Right renal pelvis (tissue), 4 donors: ENCODE measurements at regions not wholly inside any gene's neighbourhood (a gene's known extent, or its start where the extent isn't known, plus 50 kb on each side); places are given as distances from the start of the nearest gene placed in this dataset.

Experiments
- DNase-seq, 4 donors: peaks; one replicate each; pipeline ENCODE4 v3.0.0-alpha.2; 2013; ENCODE audit warnings: low read depth in 4 of 4, low spot score in 3 of 4, missing footprints in 1 of 4

DNA sequence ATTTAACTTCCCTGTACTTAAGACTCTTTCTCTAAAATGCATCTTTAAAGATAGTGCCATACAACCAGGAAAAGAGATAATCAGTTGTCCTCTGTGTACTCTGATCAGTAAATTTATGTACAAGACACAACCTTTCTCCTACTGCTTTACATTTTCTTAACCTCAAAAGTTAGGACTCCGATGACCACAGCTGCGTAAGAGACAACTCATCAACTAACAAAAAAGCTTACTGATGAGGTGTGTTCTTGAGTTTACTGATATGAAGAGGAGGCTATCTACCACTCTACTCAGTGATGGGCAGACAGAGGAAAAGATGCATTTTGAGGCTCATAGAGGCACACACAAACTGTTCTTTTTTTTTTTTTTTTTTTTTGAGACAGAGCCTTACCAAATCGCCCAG lies 71.4 kb upstream of the HIF1A start:
- DNase-seq = no peak

DNA sequence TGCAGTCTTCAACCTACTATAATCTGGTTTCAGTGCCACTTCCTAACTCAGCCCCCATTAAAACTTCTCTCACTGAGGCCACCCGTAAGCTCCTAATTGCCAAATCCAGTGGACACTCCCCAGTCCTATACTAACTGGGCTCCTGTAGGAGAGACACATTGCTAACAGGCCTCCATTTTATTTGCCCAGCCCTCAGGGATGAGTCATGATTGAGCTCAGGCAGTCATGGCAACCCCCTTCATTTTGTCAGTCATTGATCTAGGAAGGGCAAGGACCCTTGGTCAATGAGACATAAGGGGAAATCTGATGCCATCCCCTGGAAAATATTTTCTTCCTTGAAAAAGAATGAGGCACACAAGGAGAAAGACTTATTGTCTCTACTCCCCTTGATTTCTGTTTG lies 70.1 kb upstream of the HIF1A start:
- no peak for DNase-seq

DNA sequence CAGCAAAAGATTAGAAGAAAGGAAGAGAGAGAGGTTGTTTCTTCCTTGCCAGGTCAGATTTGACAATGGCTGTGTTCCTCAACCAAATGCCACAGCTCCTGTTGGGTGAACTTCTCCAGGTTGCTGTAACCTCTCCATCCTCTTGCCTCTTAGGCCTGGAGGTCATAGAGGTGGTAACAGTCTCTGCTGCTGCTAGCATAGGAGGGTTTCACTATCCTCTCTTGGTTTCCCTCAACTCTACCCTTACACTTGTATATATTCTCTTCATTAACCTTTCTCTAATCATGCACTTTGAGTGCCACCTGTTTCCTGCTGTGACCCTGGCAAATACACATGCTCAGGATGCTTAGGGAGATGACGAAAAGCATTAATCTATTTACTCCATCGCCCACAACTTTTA lies 67.7 kb upstream of the HIF1A start:
- DNase-seq = no peak

DNA sequence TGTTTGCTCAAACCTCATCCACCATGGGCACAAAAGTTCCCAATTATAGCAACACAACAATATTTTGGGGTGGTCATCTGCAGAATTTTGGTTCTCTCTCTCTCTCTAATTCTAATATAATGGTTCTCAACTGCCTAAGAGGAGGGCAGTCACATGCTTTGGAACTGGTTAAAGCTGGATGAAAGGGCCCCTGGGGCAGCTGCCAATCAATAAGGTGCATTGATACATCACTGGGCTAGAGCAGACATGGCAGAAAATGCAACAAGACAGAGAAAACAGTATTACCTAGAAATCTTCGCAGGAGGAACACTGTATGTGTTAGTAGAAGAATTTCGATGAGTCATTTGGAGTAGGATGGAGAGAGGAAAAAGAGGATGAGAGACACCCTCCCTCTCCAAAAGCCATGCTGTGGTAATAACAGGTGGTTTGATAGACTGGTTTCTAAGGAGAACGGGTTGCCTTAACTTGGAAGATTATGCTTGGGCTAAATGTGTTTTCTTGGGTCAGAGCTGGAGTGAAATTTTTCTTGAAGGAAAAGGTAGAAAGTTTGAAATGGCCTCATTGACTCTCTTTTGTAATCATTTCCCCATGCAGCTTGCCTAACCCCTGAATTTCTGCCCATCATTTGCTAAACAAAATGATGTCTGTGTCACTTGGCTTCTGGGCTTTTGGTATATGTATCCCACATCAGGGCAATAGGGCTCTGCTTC lies 67.1 kb upstream of the HIF1A start:
- no peak for DNase-seq

DNA sequence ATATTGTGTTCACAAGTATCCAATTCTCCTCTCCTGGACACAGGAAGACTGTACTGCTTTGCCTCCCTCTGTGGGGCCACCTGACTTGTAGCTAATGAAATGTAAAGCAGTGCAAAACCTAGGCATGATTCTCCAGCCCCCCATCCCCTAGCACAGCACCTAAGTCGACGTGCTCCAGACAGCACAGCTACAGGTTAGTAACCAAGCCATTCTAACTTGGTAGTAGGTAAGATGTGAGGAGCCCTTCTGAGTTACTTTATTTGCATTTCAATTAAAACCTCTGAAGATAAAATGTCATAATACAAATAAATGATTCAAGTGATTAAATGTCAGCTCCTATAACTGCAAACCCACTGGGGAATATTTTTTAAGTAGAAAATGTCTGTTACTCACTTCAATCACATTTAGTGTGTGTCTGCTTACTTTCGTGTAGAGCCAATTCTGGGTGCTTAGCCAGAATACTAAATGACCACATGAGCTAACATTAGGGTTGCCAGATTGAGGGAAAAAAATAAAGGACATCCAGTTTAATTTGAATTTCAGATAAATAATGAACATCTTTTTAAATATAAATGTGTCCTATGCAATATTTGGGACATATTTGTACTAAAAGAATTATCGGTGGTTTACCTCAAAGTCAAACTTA lies 64.8 kb upstream of the HIF1A start:
- no peak for DNase-seq

DNA sequence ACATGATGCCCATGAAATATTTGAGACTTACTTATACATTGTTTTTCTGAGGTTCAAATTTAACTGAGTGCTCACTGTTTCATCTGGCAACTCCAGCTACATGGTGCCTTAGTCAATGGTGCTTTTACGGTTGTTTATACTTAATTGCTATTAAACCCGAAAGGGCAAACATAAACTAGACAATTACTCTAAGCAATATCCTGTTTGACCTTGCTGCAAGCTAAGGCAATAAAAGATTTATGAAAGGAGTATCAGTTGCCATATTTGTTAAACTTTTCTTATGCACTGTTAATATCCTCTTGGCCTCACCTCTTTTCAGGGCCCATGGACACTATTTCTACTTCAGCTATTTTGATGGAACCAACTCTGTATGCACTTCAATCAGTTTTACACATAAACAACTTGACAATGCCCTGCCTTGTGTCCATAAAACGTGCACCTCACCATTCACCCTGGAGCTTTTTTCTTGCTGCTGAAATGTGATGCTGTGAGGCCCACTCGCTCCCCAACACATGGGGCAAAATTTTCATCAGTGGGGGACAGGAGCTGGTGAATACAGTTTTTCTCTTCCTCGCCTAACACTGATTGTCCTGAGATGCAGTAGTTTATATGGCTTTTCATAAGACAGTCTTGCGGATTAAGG lies 64.1 kb upstream of the HIF1A start:
- DNase-seq = no peak

DNA sequence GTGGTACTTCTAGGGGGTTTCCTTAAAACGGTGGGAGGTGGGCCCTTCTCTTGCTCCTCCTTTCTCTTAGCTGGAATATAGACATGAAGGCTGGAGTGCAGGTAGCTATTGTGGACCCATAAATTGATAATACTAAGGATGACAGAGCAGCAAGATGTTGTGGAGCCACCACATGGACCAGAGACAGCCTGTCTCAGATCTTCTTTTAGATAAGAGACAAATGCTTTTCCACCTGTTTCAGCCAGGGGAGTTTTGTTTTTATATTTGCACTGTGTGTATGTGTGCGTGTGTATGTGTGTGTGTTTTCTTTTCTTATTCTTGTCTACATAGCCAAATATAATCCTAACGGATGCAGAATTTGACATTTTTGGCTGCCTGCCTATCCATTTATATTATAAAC lies 62.9 kb upstream of the HIF1A start:
- no peak for DNase-seq

DNA sequence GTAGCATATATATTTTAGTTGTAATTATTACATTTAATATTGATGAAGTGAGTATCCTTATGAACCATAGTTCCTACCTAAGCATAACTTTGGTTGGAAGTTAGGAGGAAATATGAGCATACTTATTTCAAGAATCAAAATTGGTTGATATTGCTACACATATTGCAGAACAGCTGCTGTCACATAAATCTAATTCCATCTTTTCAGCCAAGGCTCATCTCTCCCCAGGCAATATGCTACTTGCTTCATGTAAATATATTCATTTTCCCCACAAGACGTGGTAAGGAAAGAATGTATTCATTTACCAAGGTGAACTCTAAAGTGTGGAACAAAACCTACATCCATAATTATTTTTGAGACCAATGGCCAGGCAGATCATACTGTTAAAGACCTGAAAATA lies 62.5 kb upstream of the HIF1A start:
- no peak for DNase-seq

DNA sequence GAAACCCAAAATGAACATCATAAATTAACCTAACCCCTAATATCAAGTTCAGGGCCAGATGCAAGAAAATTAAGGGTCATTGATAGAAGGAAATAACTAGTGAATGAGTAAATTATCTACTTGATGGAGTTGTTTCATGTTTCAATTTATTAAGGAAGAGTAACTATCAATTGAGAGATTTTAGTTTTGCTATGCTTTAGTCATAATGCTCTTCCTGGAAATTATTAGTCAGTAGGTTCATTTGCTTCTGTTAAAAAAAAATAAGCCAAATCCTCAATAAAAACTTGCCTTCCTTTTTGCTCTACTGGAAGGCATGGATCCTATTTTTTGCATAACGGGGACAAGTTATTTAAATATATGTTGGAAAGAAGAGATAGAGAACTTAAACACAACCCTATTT lies 59.0 kb upstream of the HIF1A start:
- no peak for DNase-seq

DNA sequence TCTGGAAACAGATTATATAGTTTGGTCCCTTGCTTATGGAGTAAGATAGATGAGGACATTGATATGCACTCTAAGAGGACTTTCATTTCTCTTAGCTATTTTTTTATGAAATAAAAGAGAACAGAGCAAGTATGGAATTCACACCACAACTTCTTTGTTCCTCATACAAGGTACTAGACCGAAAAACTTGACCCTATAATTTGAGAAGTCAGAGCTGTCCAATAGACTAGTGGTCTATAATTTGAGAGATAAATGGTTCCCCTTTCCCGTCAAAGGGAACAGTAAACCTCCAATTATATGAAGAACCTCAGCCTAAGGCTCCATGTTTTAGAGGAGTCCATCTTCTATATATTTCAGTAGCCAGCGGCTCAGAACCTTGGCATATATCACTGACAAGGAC lies 58.5 kb upstream of the HIF1A start:
- DNase-seq = no peak

DNA sequence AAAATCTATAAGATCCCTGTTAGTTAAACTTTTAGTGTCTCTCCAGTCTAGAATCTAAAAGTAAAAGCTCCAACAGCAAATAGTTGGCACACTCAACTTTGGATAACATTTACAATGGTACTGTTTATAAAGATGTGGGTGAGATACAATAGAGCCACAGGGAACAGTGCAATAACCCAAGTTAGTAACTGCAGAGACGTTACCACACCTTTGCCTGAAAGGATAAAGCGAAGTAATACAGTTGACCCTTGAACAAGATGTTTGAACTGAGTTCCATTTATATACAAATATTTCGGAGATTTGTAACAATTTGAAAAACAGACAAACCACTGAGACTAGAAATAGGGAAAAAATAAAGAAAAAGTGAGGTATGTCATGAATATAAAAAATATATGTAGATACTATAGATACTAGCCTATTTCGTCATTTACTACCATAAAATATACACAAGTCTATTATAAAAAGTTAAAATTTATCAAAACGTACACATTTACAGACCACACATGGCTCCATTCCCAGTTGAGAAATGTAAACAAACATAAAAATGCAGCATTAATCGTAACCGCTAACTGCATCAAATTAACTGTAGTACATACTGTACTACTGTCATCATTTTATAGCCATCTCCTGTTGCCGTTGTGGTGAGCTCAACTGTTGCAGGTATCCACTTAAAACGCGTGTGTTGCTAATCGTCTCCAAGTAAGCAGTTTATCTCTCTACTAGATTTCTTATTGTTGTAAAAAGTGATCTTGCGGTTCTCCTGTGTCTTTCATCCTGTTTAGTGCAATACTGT lies 56.5 kb upstream of the HIF1A start:
- DNase-seq = no peak

DNA sequence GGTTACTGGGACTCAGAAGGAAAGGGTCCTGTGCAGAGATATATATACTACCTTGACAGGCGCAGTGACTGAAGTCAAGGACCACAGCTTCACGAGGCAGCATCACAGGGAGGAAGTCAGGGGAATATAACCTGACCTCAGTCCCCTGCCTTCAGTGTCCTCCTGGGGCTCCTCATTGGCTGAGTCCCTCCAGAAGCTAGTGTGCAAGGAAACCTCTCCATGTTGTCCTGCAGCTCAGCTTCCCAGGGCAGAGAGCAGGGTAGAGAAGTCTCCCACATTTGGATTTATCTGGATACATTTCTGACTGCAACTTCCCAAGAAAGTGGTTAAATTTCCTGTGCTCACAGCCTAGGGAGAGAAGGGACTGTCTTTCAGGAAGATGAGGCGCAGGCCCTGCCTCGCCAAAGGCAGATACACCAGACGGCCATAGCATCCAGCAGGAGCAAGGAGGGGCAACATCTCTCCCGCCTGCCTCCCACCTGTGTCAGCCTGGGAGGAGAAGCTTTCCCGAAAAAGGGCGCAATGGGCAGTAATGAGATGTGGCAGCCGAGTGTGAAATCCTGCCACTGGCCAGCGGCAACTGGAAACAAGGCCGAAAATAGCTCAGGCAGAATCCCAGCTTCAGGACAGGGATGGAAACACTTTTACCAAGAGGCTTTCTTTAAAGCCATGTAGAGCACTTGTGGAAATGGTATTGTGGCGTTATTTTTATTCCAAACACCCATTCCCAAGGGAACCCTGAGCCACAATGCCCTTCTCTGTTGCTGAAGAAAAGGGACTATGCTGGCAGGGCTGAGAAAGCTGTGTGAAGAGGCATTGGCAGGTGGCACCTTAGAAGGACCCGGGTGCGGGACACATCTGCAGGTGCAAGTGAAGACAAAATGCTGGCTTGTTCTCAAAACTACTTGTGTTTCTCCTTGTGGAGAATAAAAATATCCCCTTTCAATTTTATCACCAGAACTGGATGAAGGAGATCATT lies 54.9 kb upstream of the HIF1A start:
- no peak for DNase-seq

DNA sequence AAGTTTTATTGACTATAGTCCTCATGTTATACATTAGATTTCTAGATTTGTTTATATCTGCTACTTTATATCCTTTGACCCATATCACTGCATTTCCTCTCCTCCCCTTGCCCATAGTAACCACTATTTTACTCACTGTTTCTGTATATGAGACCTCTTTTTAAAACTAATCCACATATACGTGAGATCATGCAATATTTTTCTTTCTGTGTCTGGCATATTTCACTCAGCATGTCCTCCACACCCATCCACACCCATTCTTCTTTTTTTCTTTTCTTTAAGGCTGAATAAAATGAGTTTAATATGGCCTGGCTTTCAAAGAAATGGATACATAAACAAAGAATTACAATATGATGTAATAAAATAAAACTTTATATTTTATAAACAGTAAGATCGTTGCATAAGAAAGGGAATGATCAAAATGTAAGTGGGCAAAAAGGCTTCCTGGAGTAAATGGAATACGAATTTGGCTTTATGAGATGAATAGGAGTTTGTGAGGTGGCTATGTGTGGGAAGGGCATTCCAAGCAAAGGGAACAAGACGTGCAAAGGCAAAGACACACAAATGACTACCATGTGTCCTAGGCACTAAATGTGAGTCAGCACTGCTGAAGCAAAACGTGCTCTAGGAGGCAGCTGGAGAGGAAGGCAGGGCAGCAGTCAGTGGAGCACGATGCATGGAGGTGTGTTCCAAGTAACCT lies 53.2 kb upstream of the HIF1A start:
- DNase-seq = no peak

DNA sequence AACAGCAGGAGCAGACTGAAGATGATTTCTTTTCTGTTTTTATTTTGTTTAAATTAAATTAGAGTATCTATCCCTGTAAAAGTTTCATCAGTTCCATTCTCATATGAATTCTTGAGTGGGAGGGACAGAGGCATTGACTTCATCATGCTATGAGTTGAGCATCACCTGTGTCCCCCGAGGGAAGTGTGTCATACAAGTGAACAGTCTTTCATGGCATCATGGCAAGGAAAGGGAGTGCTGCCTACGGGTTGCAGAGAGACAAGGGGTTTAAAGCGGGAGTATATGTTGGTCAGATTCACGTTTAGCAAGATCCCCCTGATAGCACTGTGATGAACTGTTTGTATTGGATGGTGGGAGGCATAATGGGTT lies 52.7 kb upstream of the HIF1A start:
- DNase-seq = no peak

DNA sequence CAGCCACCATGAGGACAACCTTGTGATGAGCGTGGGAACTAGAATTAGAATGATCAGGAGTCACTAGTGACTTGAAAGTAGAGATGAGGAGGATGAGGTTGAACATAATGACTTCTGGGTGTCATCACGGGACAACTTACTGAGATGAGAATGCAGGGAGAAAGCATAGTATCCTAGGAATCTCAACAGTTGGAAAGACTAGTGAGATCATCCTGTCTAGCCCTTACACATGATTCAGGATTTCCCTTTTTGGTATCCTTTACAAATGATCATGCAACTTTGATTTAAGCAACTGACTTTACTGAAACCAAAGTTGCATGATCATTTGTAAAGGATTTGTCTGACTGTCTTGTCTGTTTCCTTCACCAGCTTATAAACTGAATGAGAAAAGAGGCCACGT lies 51.8 kb upstream of the HIF1A start:
- DNase-seq = no peak

DNA sequence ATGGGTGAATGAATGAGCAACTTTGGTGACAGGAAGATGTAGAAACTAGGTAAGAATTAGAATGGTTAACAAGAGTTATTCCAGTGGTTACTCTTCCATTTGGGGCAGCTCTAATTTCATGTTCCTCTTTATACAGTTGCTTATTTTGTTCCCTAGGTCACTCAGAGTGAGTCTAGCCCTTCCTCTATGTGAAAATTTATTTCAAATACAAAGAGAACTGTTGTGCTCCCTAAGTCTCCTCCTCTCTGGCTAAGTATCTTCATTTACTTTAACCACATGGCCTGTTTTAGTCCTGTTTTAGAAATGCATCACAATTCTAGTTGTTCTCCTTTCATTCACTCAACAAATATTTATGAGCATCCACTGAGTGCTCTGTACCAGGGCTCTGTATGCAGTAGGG lies 51.1 kb upstream of the HIF1A start:
- DNase-seq = no peak

DNA sequence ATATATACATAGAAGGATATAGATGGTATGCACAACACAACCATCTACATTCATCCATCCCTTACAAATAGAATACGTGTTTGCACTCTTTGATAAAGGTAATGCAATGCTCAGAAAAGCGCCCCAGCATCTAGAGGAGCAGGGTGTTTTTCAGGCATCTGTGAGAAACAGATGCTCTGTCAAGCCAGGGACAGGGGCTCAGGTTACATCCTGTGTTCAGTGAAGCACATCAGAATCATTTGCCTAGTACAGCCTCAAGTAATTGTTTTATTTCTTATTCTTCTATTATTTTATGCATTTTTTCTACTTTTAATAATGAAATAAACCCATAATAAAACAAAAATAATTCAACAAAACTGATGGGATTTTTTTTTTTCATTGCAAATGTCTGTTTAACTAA lies 50.5 kb upstream of the HIF1A start:
- DNase-seq = peak in 1 of 4 donors; percentile 35

DNA sequence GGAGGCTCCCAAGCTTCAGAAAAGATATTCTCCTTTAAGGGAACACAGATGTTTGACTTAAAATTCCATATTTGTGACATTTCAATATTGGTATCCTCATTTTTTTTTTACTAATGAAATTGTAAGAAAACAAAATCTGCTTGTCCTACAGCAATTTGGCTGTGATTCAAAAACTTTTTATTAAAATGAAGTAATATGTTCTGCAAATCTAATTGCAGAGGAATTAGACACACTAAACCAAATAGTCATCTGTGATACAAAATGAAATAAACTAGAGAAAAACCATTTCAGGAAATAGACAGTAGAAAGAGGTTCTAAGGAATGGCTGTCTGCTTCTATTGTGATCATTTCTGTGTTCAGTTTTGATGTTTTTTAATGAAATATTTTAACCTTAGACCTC lies 50.1 kb upstream of the HIF1A start:
- no peak for DNase-seq
